SW 1271 (cell line): ENCODE measurements at regions not wholly inside any gene's neighbourhood (a gene's known extent, or its start where the extent isn't known, plus 50 kb on each side); places are given as distances from the start of the nearest gene placed in this dataset.

Source experiments
- DNase-seq, 2 experiments: peaks; one replicate each; lab custom pipeline; 2025; lab: John Stamatoyannopoulos, UW

DNA sequence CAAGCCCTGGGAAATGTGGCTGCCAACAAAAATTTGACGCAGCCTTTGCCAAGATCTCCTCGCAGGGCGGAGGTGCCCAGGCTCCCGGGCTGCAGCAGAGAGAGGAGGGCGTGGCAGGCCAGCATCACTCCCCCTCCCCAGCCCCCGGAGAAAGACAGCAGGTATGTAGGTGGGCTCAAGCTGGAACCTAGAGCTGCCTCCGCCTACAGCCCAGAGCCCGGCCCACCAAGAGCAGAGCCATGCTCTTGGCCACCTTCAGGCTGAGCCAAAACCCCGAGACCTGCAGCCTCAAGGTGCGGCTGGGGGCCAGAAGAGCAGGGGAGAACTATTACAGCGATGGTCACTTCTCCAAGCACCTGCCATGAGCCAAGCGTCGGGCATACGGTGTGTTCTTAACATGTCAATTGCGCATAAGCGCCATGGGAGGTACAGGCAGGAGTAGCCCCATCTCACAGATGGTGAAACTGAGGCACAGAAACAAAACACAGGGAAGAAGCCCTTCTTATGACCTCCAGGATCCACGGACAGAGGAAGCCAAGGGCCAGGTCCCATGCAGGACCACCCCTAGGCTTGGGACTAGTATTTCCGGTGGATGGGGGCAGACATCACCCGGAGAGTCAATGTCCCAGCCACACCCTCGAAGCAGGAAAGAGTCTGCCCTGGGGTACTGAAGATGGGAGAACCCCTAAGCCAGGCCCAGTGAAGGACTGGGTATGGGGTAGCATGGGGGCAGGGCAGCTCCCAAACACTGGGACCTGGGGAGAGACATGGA, 109.0 kb downstream of the NCOR2 start:
- no peak for DNase-seq

DNA sequence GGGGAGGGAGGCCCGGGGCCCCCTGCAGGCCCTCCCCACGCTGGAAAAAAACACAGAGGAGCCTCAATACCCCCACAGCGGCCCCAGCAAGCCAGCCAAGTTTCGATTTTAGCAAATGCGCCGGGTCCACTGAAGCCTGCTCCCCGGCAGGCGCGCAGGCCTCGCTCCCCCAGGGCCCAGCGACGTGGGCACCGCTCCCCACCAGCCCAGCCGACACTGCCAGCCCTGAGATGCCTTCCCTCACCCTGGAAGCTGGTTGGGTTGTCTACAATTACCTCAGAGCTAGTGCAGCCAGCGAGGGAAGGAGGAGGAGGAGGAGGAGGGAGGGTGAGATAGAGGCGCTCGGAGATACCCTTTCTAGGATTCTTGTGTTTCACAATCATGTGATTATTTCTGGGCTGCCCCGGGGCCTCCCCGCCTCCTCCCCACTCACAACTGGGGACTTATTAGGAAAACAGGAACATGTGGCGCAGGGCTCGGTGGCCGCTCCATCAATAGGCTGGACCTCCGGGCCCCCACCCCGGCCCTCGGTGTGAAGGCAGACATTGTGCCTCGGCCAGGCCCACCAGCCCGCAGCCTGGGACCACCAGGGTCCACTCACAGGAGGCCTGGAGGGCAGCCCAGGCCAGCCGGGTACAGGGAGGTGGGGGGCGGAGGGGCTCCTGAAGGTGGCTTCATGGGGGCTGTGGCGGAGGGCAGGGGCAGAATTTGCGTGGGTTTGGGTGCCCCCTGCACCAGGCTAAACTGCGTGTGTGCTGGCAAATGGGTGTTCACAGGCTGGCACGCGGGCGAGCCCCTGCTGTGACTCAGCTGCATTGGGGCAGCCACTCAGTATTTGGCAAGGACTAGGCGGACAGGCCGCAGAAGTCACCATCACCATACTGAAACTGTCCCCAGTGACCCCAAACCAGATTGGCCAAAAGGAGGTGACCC, 109.9 kb downstream of the NCOR2 start:
- DNase-seq = no peak

DNA sequence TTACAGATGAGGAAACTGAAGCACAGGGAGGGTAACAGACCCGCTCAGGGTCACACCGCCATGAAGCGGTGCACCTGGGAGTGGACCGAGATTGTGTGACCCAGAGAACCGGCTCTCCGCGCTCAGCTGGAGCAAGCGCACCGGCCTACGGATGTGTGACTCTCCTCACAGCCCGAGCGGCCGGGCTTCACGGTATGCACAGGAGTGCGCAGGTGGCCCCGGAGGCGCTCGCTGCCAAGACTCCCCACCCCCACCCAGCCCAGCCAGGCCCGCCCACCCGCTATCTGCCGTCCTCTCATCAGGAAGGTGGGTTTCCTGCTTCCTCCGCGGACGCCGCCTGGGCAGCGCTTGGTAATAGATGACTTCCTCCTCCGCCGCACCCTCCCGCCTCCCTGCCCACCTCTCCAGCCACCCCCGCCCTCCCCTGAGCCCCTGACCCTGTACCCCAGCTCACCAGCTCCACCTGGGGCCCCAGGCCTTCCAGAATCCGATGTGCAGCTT, 110.7 kb downstream of the NCOR2 start:
- DNase-seq = no peak

DNA sequence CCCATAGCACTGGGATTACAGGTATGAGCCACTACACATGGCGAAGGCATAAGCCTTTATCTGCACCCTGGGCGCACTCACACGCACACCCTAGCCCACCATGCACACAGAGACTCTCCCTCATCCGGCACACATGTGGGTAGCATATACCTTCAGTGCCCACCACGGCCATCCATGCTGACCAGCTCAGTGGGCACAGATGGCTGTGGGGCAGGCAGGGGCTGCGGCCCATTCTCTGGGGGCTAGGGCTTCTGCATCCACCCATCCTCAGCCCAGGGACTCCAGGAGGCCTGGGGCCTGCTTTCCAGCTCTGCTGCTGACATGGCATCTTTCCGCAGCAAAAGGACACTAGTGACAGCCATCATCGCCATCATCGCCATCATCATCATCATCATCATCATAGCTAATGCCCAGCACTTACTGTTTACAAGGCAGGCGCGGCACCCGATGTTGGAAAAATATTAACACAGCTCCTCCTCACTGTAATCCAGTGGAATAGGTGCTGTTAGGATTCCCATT, 111.2 kb downstream of the NCOR2 start:
- DNase-seq = no peak

DNA sequence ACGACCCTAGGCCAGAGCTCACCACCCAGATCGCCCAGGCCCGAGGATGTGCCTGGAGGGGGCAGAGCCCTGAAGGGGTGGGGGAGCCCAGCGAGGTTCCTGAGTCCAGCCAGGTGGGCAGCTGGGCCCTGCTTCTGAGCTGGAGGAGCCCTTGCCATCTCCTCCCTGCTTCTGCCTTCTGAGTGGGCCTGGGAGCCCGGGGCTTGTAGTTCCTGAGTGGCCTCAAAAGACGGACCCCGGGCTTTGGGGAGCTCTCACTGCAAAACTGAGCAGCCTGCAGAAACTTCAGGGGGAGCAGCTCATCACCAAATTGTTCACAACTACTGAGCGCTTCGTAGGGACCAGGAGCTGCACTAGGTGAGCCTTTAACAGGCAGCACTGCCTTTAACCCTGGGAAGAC, 112.1 kb downstream of the NCOR2 start:
- no peak for DNase-seq

DNA sequence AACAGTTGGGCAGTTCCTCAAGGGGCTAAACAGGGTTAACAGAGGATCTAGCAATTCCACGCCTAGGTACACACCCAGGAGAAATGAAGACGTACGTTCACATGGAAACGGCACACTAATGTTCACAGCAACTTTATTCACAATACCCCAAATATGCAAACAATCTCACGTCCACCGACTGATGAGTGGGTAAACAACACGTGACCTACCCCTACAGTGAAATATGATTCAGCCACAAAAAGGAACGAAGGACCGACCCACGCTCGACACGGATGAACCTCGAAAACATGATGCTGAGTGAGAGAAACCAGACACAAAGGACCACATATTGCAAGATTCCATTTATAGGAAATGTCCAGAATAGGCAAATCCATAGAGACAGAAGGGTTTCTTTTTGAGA, 112.7 kb downstream of the NCOR2 start:
- DNase-seq = no peak

DNA sequence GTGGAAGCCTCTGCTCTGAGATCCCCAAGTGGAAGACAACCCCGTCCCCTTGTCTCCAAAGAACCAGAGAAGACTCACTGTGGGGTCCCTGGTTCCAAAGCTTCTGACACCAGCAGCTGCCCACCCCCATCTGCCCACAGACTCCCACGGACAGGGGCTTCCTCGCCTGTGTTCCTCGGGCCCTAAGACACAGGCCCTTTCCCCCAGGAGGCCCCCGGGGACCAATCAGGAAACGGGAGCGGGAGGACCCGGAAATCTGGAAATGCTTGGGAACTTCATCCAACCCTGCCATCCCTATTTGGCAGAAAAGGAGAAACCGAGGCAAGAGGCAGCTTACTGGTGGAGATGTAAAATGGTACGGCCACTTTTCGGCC, 113.1 kb downstream of the NCOR2 start:
- no peak for DNase-seq

DNA sequence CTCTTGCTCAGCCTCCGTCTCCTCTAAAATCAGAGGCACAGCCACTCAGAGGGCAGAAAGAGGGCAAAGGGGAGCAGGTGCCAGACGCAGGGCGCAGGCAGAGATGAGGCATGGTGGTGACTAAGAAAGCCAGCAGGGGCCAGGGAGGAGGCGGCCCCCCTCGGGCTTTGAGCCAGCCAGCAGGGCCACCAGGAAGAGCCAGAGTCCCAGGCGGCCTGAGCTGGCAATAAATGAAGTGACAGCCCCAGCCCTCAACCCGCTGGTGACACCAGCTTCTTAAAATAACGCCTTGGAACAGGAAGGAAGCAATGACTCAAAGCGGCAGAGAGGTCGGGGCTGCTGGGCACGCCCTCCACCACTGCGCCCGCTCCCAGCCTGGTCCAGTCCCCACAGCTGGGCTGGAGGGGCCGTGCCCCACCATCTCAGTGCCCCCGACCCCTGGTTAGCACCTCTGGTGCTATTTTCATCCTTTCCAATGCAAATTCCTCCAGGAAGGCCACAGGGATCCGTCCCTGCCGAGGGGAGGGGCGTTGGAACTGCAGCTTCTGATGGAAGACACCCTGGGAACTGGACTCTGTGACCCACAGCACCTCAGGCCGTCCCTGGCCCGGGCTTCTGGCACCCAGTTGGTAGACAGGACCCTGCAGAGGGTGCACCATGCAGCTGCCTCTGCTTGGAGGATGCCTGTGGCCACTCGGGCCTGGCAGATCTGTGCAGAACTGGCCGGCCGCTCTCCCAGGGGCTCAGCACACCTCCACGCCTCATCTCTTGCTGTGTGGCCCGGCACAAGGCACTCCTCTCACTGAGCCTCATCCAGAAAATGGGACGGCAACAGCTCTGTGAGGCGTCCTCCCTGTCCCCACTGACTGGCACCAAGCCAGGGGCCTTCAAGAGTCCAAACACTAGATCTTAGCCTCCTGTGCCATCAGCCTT, 113.7 kb downstream of the NCOR2 start:
- DNase-seq = peak; percentile 87 to 96

DNA sequence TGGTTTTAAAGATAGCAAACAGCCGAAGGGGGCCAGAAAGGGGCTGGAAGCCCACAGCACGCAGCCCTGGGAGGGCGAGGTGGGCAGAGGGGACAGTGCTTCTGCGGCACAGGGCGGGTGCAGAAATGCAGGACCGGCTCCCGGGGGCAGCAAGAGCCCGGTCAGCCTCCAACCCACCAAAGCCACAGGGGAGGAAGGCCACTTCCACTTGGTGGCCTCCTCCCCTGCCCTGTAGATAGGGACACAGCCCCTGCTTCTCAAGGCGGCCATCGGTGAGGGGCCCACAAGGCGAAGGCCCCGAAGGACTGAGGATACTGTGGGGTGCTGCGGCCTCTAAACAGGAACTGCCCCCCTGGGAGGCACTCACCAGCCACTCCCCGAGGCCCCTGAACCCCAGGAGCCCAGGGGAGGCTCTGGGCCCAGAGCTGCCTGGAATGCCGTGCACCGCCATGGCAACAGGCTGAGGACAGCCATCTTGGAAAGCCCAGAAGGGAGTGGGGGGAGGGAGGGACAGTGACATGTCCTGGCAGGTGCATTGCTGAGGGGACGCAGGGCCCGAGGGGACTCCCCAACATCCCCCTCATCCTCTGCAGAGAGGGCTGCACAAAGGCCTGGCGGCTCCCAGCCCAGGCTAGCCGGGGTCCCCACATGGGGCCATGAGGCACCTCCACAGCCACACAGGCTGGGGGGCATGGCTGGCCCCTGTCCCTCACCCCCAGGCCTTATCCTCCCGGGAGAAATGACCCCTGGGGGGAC, 114.7 kb downstream of the NCOR2 start:
- DNase-seq = no peak

DNA sequence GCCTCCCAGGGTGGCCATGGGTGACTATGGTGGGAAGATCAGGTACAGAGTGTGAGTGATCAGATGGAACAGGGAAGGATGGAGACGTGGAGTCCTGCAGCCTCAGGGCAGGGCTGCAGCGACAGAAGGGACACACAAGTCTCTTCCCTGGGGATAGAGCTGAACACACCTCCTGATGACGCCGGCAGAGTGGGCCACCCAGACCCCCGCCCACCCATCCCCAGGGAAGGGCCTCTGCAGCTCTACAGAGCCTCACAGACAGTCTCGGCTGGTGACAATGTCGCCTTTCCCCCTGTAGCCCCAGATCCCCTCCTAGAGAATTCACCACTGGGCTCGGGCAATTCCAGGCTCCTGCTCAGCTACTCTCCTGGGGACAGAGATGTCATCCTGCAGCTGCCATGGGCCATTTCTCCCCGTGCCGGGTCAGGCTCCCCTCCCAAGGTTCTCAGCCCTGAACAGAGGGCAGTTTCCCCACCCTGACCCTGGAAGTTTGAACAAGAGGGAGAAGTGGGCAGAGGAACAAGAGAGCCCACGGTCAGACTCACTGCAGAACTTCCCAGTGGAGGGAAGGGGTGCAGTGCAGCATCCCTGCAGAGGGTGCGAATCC, 115.7 kb downstream of the NCOR2 start:
- DNase-seq = no peak

DNA sequence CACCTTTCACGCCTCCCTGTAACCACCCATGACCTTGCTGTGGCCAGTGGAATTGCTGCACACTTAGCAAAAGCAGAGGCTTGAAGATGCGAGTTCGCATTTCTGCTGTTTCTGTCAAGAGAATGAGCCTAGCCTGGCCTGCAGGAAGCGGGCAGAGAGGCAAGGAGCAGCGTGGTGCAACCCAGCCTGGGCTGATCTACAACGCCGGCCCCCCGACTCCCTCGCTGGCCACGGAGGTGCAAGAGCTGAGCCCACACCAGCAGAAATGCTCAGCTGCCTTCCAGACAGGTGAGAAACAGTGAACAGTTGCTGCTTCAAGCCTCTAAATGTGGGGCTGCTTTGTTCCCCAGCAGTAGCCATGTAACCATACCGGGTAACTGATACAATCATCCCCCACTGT, 116.4 kb downstream of the NCOR2 start:
- no peak for DNase-seq

DNA sequence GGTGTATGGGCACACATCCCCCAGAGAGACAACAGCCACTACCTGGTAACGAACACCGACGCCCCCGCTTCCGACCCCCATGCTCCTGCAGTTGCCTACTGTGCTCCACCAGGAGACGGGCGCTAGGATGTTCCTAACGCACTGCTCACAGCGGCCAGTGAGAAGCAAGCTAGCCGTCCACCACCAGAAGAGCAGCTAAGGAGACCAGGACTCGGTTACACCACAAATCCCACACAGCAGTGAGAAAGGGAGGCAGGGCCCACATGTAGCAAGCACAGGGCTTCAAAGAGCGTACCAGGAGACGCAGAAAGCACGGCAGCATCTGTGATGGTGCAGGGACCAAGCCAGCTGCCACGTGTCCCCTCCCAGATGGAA, 117.0 kb downstream of the NCOR2 start:
- no peak for DNase-seq

DNA sequence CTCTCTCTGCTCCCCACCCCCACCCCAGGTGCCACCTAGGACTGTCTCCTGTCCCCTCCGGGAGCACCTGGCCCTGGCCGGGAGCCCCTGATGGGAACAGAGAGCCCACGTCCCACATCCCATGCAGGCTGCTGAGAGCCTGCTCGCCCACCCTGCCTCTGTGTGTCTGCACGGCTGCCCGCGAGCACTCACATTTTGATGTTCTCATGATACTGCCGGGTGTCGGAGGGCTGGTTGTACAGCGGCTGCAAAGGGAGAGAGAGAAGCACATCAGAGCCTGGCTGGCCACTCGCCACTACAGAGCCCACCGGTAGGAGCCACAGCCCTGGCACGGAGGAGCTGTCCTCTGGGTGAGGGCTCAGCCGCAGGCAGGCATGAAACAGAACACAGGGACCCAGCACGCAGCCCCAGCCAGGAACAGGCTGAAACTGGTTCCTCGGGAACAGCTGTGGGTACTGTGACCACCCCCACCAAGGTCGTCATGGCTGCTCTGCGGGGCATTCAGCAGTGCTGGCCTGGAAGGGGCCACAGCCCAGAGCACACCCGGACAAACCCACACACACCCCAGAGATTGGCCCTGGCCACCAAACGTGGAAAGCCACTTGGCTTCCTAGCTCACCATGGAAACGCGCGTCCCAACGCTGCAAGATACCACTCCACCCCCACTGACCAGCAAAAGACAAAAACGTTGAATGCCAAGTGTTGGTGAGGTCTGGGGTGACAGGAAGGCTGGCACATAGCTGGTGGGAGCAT, 117.6 kb downstream of the NCOR2 start:
- no peak for DNase-seq

DNA sequence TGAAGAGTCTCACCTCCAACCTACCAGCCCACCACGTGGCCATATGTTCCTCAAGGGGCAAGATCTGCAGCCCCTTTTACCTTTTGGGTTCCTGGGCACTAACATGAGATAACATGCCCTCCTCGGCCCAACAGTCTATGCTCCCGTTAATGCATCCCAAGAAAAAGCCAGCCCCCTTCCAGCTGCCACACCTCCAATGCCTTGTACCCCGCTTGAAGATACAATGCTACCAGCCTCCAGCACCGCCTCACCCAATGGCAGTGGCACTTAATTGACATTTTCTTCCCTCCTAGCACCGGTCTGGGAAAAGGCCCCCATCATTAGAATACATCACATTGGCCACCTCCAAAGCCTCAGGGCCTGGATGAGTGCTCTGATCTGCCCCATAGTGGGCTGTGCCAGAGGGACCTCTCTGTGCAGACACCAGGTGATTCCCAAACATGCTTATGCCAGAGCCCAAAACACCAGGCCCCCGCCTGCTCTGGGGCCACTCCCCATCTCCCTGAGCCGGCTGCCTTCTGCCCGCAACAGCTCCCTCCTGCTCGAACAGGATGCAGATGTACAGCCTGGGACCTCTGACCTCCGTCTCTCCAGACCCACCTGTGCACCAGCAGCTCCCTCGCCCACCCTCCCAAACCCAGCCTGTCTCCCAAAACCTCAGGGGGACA, 118.3 kb downstream of the NCOR2 start:
- DNase-seq = no peak

DNA sequence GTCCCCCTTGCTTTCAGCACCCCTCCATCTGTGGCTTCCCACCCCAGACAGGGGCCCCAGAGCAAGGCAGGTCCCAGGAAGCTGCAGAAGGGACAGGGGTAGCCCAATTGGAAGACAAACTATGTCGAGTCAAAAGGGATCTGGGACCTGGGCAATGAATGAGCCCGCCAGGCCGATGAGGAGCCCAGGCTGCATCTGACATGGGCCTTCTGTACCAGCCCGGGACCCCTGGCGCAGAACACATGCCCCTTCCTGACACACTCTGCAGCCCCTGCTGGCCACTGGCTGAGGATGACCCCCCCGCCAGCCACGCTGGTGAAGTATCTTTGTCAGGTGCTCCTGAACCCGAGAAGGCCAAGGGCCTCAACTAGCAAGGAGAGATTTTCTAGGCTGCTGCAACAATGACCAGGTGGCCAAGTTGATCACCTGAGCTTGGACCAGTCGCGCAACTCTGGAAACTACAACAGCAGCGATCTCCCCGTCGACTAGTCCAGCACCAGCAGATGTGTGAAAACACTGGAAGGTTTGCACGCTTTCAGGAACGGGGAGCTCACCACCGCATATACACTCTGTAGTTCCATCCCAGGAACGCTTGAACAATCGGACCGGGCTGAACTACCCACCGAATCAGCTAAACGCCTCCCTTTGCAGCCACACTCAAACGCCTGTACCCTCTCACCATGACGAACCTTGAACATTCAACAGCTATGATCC, 119.0 kb downstream of the NCOR2 start:
- no peak for DNase-seq

DNA sequence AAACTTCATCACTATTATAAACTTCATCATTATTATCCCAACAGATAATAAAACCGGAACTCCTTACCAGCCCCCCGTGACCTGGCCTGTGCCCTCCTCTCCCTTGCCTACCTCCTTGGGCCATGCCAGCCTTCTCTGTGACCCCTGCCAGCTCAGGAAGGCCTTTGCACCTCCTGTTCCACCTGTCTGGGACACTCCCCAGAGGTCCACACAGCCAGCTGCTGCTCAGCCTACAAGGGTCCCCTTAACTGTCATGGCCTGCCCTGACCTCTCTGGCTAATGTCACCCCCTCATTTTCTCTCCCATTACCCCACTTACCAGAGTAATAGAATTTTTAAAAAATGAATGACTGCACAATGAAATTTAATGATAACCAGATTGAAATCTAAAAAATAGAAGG, 121.0 kb downstream of the NCOR2 start:
- DNase-seq = no peak

DNA sequence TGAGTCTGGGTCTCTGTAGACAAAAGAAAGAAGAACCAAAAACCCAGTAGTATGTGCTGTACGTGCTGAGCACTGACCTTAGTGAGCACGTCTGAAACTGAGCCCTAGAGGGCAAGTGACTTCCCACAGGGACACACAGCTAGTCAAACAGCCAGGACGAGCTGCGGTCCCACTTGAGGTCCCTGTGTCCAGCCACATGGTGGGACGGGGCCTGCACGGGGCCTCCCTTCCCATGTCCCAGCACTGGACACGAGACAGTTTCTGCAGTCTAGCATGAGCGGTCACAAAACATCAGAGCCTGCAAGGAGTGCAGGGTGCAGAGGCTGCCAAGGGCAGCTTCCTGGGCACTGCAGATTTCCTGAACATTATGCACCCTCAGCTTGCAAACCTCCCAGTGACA, 121.6 kb downstream of the NCOR2 start:
- no peak for DNase-seq

DNA sequence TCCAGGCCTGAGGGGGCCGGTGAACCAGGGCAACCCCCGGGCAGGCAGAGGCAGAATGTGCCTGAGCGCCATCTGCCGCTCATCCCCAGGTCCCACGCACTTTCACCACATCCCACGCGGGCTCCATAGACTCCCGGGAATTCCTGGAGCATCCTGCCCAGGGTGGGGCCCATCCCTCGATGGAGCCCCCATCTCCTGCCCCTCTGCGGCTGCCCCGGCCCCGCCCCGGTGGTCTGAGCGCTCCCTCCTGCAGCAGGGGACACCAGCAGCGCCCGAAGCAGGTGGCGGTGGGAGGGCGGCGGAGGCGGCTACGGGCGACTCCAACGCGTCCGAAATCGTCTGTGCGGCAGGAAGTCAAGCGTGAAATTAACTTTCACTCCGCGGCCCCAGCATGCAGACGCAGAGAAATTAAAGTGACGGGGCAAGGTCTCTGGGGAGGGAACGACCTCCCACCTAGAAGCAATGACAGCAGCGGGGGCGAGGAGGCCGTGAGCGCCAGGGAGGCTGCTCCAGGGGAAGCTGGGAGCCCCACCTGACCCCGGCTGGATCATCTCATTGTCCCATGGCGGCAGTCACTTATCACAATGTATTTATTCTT, 122.2 kb downstream of the NCOR2 start:
- DNase-seq = no peak
